B cell (primary cell): ENCODE measurements at regions not wholly inside any gene's neighbourhood (a gene's known extent, or its start where the extent isn't known, plus 50 kb on each side); places are given as distances from the start of the nearest gene placed in this dataset.

Experiments
- ATAC-seq: fragments of 200-7000 bp; cut with Tn5 transposase; one replicate; pipeline ENCODE4 v1.10.0; 2021; ENCODE audit warnings: low read depth, mild to moderate bottlenecking, moderate number of reproducible peaks, moderate library complexity
- CTCF ChIA-PET: fragments of 350-600 bp; sonication (Branson Sonifier 250); formaldehyde crosslinking; loops from one replicate; lab custom pipeline; 2021; ENCODE audit warnings: antibody characterized with exemption, inconsistent platforms; lab: Charles Lee
- POLR2A ChIA-PET: fragments of 350-600 bp; sonication (Branson Sonifier 250); formaldehyde crosslinking; loops from one replicate; lab custom pipeline; 2021; ENCODE audit warnings: antibody characterized with exemption; lab: Charles Lee
- DNase-seq: peaks from one replicate; pipeline ENCODE4 v3.0.0; 2013
- H2AFZ ChIP-seq: 2 replicates; pipeline ENCODE4 v1.6.1; 2012; ENCODE audit warnings: mild to moderate bottlenecking, low read depth, low read length; ENCODE audit not compliant: insufficient read depth, poor library complexity, severe bottlenecking
- H3K27ac ChIP-seq, 2 donors: 1 replicate in 1 of 2; 2 replicates in 1 of 2; pipeline ENCODE4 v1.5.1; 2012 to 2013; ENCODE audit warnings: low read length in 2 of 2, mild to moderate bottlenecking in 2 of 2, moderate library complexity in 1 of 2
- H3K27me3 ChIP-seq, 4 experiments: fragments of 200-600 bp in 1 of 4; sonication (generic) in 1 of 4; replicated peaks in 1 of 4; 1 replicate in 2 of 4; 2 replicates in 2 of 4; pipeline versions ENCODE4 v1.6.1 to v1.7.0; 2013 to 2016; ENCODE audit warnings: low read length in 3 of 4, mild to moderate bottlenecking in 2 of 4, mixed read lengths in 1 of 4, moderate library complexity in 1 of 4; ENCODE audit not compliant: insufficient read depth in 4 of 4, control insufficient read depth in 3 of 4; ENCODE audit errors: control extremely low read depth in 1 of 4
- H3K36me3 ChIP-seq, 2 experiments: replicated peaks in 1 of 2; 1 replicate in 1 of 2; 2 replicates in 1 of 2; pipeline versions ENCODE4 v1.6.1 to v1.7.1; 2013; ENCODE audit warnings: low read length in 1 of 2; ENCODE audit not compliant: insufficient read depth in 2 of 2, control insufficient read depth in 1 of 2; ENCODE audit errors: control extremely low read depth in 1 of 2, extremely low read depth in 1 of 2
- H3K4me1 ChIP-seq, 2 donors: fragments of 200-600 bp in 1 of 2; sonication (generic) in 1 of 2; 1 replicate in 1 of 2; 2 replicates in 1 of 2; pipeline versions ENCODE4 v1.5.1 to v1.6.1; 2013 to 2017; ENCODE audit warnings: low read length in 2 of 2; ENCODE audit not compliant: control insufficient read depth in 2 of 2, insufficient read depth in 2 of 2
- H3K4me2 ChIP-seq: replicated peaks from 2 replicates; pipeline ENCODE3; 2012; ENCODE audit warnings: mild to moderate bottlenecking, low read depth, low read length; ENCODE audit not compliant: poor library complexity, severe bottlenecking
- H3K4me3 ChIP-seq, 5 experiments: fragments of 200-600 bp in 1 of 5; sonication (generic) in 1 of 5; 1 replicate in 3 of 5; 2 replicates in 2 of 5; pipeline versions ENCODE4 v1.5.1 to v1.7.0; 2011 to 2016; ENCODE audit warnings: low read length in 4 of 5, mild to moderate bottlenecking in 4 of 5, low read depth in 2 of 5, control low read depth in 1 of 5, moderate library complexity in 1 of 5; ENCODE audit not compliant: insufficient read depth in 1 of 5; ENCODE audit errors: control extremely low read depth in 1 of 5, extremely low read depth in 1 of 5
- H3K79me2 ChIP-seq: fragments of 200-600 bp; sonication (generic); one replicate; pipeline ENCODE4 v1.6.0; 2016; ENCODE audit warnings: low read length; ENCODE audit not compliant: control insufficient read depth, insufficient read depth
- H3K9ac ChIP-seq: fragments of 200-600 bp; sonication (generic); 2 replicates; pipeline ENCODE4 v1.6.1; 2017; ENCODE audit warnings: mild to moderate bottlenecking, low read length, moderate library complexity
- H3K9me3 ChIP-seq, 3 donors: one replicate each; pipeline versions ENCODE4 v1.6.1 to v1.7.1; 2013; ENCODE audit warnings: low read length in 2 of 3; ENCODE audit not compliant: control insufficient read depth in 2 of 3, insufficient read depth in 1 of 3; ENCODE audit errors: control extremely low read depth in 1 of 3
- H4K20me1 ChIP-seq: 2 replicates; pipeline ENCODE4 v1.6.0; 2012; ENCODE audit warnings: mild to moderate bottlenecking, low read length; ENCODE audit not compliant: insufficient read depth, control insufficient read depth, poor library complexity, severe bottlenecking
- H3K27ac Mint-ChIP-seq: one replicate; pipeline ENCODE4 v1.8.0; 2021; ENCODE audit warnings: mixed read lengths
- H3K27me3 Mint-ChIP-seq: one replicate; pipeline ENCODE4 v1.8.0; 2021; ENCODE audit warnings: mixed read lengths
- H3K4me1 Mint-ChIP-seq: one replicate; pipeline ENCODE4 v1.8.0; 2021; ENCODE audit warnings: mixed read lengths
- H3K4me3 Mint-ChIP-seq: one replicate; pipeline ENCODE4 v1.8.0; 2021; ENCODE audit warnings: mixed read lengths
- H3K9me3 Mint-ChIP-seq: one replicate; pipeline ENCODE4 v1.8.0; 2022; ENCODE audit warnings: mixed read lengths; ENCODE audit not compliant: insufficient read depth
- EZH2 ChIP-seq: IDR thresholded peaks from 2 replicates; pipeline ENCODE4 v1.6.1; 2012; ENCODE audit warnings: borderline replicate concordance, low read depth, mild to moderate bottlenecking, moderate library complexity, low read length; ENCODE audit not compliant: insufficient read depth, poor library complexity, severe bottlenecking
- WGBS: methylation state at CpG from one replicate; pipeline ENCODE4 v1.1.5; 2013; ENCODE audit warnings: missing lambda C conversion rate; ENCODE audit not compliant: insufficient coverage; 5-methylcytosine and 5-hydroxymethylcytosine counted together
- intact Hi-C: fragments of 100-400 bp; cut with micrococcal nuclease; formaldehyde crosslinking; loops from one replicate; pipeline ENCODE4 v1.10.0; 2022
- TF ChIP-seq, protein P1 (sequence below): fragments of 200-600 bp; IDR thresholded peaks from one replicate; pipeline ENCODE4 v1.8.0; 2022; ENCODE audit warnings: antibody characterized with exemption, mild to moderate bottlenecking

DNA sequence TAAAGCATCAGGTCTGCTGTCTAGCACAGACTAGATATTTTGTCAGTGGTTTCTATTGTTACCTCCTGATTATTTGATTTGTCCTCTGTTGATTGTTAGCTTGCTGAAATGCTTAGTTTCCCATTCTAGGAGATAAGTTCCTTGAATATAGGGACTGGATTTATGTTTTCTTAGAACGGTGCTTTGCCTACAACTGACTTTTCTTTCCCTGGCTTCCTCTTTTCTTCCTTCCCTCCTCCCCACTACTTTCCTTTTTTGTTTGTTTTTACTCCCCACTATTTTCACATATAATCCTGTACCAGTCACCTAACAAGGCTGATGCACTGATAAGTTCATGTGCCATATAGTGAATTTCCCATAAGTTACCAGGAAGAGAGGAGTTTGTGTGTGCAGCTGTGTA, 58.5 kb upstream of the METAP2 start:
- Histone ChIP-seq H3K27ac (no peak overlapping the region), H3K4me2 (no peak overlapping the region), H3K79me2 (no peaks in the 10 kb centered on the region), H4K20me1 (no peaks in the 10 kb centered on the region), H3K4me1 (no peaks in the 10 kb centered on the region), H3K36me3 (no peaks in the 10 kb centered on the region), H3K9ac (no peak overlapping the region), H2AFZ (no peak overlapping the region), H3K9me3 (no peaks in the 10 kb centered on the region), H3K4me3 (no peak overlapping the region), H3K27me3 (no peaks in the 10 kb centered on the region)
- H3K4me3 Mint-ChIP-seq: no peak overlapping the region
- no CpG with 5 or more reads among the region's 1 CpG for WGBS
- ChIA-PET CTCF (interaction anchor here (0.6 kb wide), 1 partner anchor 42 kb away, joined by 3 read pairs; no protein-coding TSS in a partner anchor), POLR2A (interaction anchor here (0.6 kb wide), 1 partner anchor 1966 kb away, joined by 4 read pairs; no protein-coding TSS in a partner anchor)
- H3K27ac Mint-ChIP-seq: no peak overlapping the region
- ATAC-seq: no peak
- H3K27me3 Mint-ChIP-seq: peaks cover 3% of the 10 kb centered on the region
- peaks cover 5% of the 10 kb centered on the region for H3K4me1 Mint-ChIP-seq
- DNase-seq: no peak
- TF ChIP-seq, protein P1, sequence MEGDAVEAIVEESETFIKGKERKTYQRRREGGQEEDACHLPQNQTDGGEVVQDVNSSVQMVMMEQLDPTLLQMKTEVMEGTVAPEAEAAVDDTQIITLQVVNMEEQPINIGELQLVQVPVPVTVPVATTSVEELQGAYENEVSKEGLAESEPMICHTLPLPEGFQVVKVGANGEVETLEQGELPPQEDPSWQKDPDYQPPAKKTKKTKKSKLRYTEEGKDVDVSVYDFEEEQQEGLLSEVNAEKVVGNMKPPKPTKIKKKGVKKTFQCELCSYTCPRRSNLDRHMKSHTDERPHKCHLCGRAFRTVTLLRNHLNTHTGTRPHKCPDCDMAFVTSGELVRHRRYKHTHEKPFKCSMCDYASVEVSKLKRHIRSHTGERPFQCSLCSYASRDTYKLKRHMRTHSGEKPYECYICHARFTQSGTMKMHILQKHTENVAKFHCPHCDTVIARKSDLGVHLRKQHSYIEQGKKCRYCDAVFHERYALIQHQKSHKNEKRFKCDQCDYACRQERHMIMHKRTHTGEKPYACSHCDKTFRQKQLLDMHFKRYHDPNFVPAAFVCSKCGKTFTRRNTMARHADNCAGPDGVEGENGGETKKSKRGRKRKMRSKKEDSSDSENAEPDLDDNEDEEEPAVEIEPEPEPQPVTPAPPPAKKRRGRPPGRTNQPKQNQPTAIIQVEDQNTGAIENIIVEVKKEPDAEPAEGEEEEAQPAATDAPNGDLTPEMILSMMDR: no peak
- no peak for TF ChIP-seq EZH2
- H3K9me3 Mint-ChIP-seq: no peaks in the 10 kb centered on the region
- intact Hi-C loops: no loop called here

DNA sequence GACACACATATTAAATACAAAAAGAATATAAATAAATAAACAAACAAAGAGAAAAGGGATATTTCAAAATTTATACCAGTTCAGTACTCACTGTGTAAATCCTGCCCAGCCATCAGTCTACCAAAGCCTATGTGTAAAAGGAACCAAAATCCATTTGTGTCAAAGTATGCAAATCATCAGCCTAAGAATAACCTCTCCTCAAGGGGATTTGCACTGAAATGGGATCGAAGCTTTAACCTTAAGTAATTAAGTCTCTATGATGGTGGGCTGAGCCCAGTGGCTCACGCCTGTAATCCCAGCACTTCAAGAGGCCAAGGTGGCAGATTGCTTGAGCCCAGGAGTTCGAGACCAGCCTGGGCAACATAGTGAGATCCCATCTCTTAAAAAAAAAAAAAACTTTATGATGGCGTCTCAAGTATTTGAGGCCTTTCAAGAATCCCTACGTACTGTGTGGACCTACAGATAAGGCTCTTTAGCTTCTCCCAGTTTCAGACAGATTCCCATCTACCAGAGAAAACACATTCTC, 57.8 kb upstream of the METAP2 start:
- ATAC-seq (no peak), DNase-seq (no peak)
- TF ChIP-seq, protein P1: no peak
- no peak for TF ChIP-seq EZH2
- no peaks in the 10 kb centered on the region for H4K20me1 ChIP-seq
- POLR2A ChIA-PET: no interaction called here
- intact Hi-C loops: no loop called here
- Mint-ChIP-seq H3K9me3 (no peaks in the 10 kb centered on the region), H3K4me3 (no peak overlapping the region), H3K4me1 (peaks cover 5% of the 10 kb centered on the region), H3K27me3 (no peaks in the 10 kb centered on the region), H3K27ac (no peak overlapping the region)
- no peaks in the 10 kb centered on the region for H3K36me3 ChIP-seq
- H3K9ac ChIP-seq: no peak overlapping the region
- no peaks in the 10 kb centered on the region for H3K79me2 ChIP-seq
- H3K9me3 ChIP-seq: no peaks in the 10 kb centered on the region
- H3K4me2 ChIP-seq: no peak overlapping the region
- 82% methylated on average over 4 of the region's 5 CpGs for WGBS
- no peaks in the 10 kb centered on the region for H3K27me3 ChIP-seq
- no peaks in the 10 kb centered on the region for H3K4me1 ChIP-seq
- H2AFZ ChIP-seq: no peak overlapping the region
- CTCF ChIA-PET: no interaction called here
- no peak overlapping the region for H3K27ac ChIP-seq
- no peak overlapping the region for H3K4me3 ChIP-seq
